ENCODE measurements at regions not wholly inside any gene's neighbourhood (a gene's known extent, or its start where the extent isn't known, plus 50 kb on each side); places are given as distances from the start of the nearest gene placed in this dataset.

DNA sequence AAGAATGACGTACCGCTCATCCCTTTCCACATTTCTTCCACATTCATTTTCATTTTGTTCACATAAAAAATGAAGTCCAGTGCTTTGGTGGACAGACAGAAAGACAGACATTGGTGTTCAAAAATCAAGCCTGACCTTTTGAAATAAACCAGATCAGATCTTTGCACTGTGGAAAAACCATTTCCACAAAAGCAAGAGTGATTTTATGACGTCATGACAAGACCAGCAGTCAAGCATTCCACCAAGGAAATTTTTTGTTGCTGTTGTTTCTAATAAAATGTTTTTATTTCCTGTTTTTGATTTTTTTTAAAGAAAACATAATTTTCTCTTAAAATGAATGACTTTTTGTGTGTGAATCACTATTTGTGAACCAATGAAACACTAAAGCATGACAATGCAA is 350.0 kb downstream of the KCNJ2 start:
- TF ChIP-seq POLR2AphosphoS5 (IDR thresholded peaks at IDR 0.05; ENCODE audit: low read depth, low read length) (no peak), TAF1 (IDR thresholded peaks at IDR 0.05; ENCODE audit: low read depth, low read length) (no peak), POLR2A (IDR thresholded peaks at IDR 0.05; ENCODE audit: low read depth, low read length) (no peak), PAX5 (IDR thresholded peaks at IDR 0.05; ENCODE audit: insufficient read depth, low read length, severe bottlenecking) (no peak), SPI1 (IDR thresholded peaks at IDR 0.05; ENCODE audit: low read depth, low read length) (no peak), POU2F2 (IDR thresholded peaks at IDR 0.05; ENCODE audit: low read depth, low read length) (no peak)
